HG03460 (cell line): ENCODE measurements at regions not wholly inside any gene's neighbourhood (a gene's known extent, or its start where the extent isn't known, plus 50 kb on each side); places are given as distances from the start of the nearest gene placed in this dataset.
"Not testable (repeated sequence)": the region's sequence is repeated elsewhere in the genome, so short reads cannot be mapped to it uniquely, and the experiment has no call there.

Experiments used
- ATAC-seq: cut with Tn5 transposase; IDR thresholded peaks from one replicate; pipeline ENCODE4 v1.9.1; 2021; ENCODE audit not compliant: unreplicated experiment

GRCh38 chrY:7814361-7814760 is 902.8 kb upstream of the AMELY start:
- ATAC-seq, result no peak

- ATAC-seq, result no peak
Measured at GRCh38 chrY:7810359-7810758, 898.8 kb upstream of the AMELY start.

- ATAC-seq, result no peak
Measured at GRCh38 chrY:7807516-7807870, 895.9 kb upstream of the AMELY start.

GRCh38 chrY:7806592-7807515 is 895.3 kb upstream of the AMELY start:
- ATAC-seq, result no peak

- ATAC-seq, result no peak
Measured at GRCh38 chrY:7805624-7806023, 894.1 kb upstream of the AMELY start.

- no peak for ATAC-seq
Measured at GRCh38 chrY:7803737-7804136, 892.2 kb upstream of the AMELY start.

GRCh38 chrY:7796128-7796527 is 884.6 kb upstream of the AMELY start:
- ATAC-seq, result no peak

- ATAC-seq, result no peak
Measured at GRCh38 chrY:7794441-7794840, 882.9 kb upstream of the AMELY start.

- no peak for ATAC-seq
Measured at GRCh38 chrY:7793989-7794388, 882.4 kb upstream of the AMELY start.

GRCh38 chrY:7792431-7792830 is 880.9 kb upstream of the AMELY start:
- ATAC-seq, result no peak

- no peak for ATAC-seq
Measured at GRCh38 chrY:7781501-7781900, 869.9 kb upstream of the AMELY start.

- ATAC-seq, result not testable (repeated sequence)
Measured at GRCh38 chrY:7775436-7775835, 863.9 kb upstream of the AMELY start.

- ATAC-seq, result no peak
Measured at GRCh38 chrY:7771771-7772170, 860.2 kb upstream of the AMELY start.

- ATAC-seq, result no peak
Measured at GRCh38 chrY:7769790-7770375, 858.3 kb upstream of the AMELY start.

- no peak for ATAC-seq
Measured at GRCh38 chrY:7768901-7769300, 857.3 kb upstream of the AMELY start.

GRCh38 chrY:7753711-7754110 is 842.2 kb upstream of the AMELY start:
- ATAC-seq, result no peak

GRCh38 chrY:7746781-7747180 is 835.2 kb upstream of the AMELY start:
- no peak for ATAC-seq

GRCh38 chrY:7745581-7745901 is 834.0 kb upstream of the AMELY start:
- no peak for ATAC-seq

- ATAC-seq, result no peak
Measured at GRCh38 chrY:7744691-7745580, 833.4 kb upstream of the AMELY start.

- no peak for ATAC-seq
Measured at GRCh38 chrY:7736847-7737365, 825.4 kb upstream of the AMELY start.

GRCh38 chrY:7731651-7732050 is 820.1 kb upstream of the AMELY start:
- ATAC-seq, result no peak

GRCh38 chrY:7730664-7731063 is 819.1 kb upstream of the AMELY start:
- ATAC-seq, result no peak
